Stomach (tissue), 8 donors: ENCODE measurements at regions not wholly inside any gene's neighbourhood (a gene's known extent, or its start where the extent isn't known, plus 50 kb on each side); places are given as distances from the start of the nearest gene placed in this dataset.

Experiments used
- DNase-seq, 2 donors: peaks; one replicate each; pipeline versions ENCODE4 v3.0.0 to v3.0.0-alpha.2; 2013 to 2019
- H3K27ac ChIP-seq, 5 donors: fragments of 200-600 bp in 4 of 5; sonication (generic) in 4 of 5; one replicate each; pipeline ENCODE4 v1.5.1; 2013 to 2019; ENCODE audit warnings: mild to moderate bottlenecking in 1 of 5, moderate library complexity in 1 of 5
- H3K27me3 ChIP-seq, 3 donors: fragments of 200-600 bp; sonication (generic); one replicate each; pipeline ENCODE4 v1.5.1; 2017 to 2019; ENCODE audit warnings: mixed run types in 1 of 3
- H3K36me3 ChIP-seq, 4 donors: fragments of 200-600 bp; sonication (generic); 1 replicate in 3 of 4; 2 replicates in 1 of 4; pipeline ENCODE4 v1.5.1; 2016 to 2019
- H3K4me1 ChIP-seq, 4 donors: fragments of 200-600 bp; sonication (generic); one replicate each; pipeline ENCODE4 v1.5.1; 2016 to 2019
- H3K4me3 ChIP-seq, 4 donors: fragments of 200-600 bp; sonication (generic) in 3 of 4; one replicate each; pipeline ENCODE4 v1.5.1; 2016 to 2019; ENCODE audit warnings: mild to moderate bottlenecking in 1 of 4
- H3K9me3 ChIP-seq, 4 donors: fragments of 200-600 bp; sonication (generic); one replicate each; pipeline ENCODE4 v1.5.1; 2016 to 2019
- EP300 ChIP-seq: sonication (generic); formaldehyde crosslinking; IDR thresholded peaks from one replicate; pipeline ENCODE4 v1.6.1; 2017; ENCODE audit warnings: antibody characterized with exemption
- POLR2A ChIP-seq, 4 donors: fragments of 450-650 bp; IDR thresholded peaks; one replicate each; pipeline ENCODE4 v1.6.1; 2016; ENCODE audit warnings: antibody characterized with exemption in 4 of 4, control low read depth in 2 of 4, mild to moderate bottlenecking in 1 of 4, moderate library complexity in 1 of 4
- POLR2AphosphoS5 ChIP-seq, 3 donors: sonication (generic); formaldehyde crosslinking; IDR thresholded peaks; one replicate each; pipeline ENCODE4 v1.6.1; 2016; ENCODE audit warnings: antibody characterized with exemption in 3 of 3
- WGBS, 5 donors: extraction: QIAGEN DNeasy Blood & Tissue Kit in 3 of 5; methylation state at CpG; one replicate each; pipeline versions ENCODE4 v1.1.5 to v1.1.7; 2013 to 2018; 5-methylcytosine and 5-hydroxymethylcytosine counted together
- intact Hi-C: fragments of 100-400 bp; cut with DNase I; formaldehyde crosslinking; loops from one replicate; pipeline ENCODE4 v1.15.1; 2023; ENCODE audit warnings: low total_unique reads
- TF ChIP-seq, protein P1 (sequence below), 7 experiments: fragments of 450-650 bp in 4 of 7; fragments of 200-600 bp in 3 of 7; sonication (generic) in 3 of 7; IDR thresholded peaks; one replicate each; pipeline ENCODE4 v1.5.1; 2016 to 2019; ENCODE audit warnings: antibody characterized with exemption in 7 of 7, control low read depth in 2 of 7, mild to moderate bottlenecking in 1 of 7
- donor health status: healthy with polysubstance abuse.
- donor health status: Bipolar disorder and iron deficiency.
- donor health status: healthy.

DNA sequence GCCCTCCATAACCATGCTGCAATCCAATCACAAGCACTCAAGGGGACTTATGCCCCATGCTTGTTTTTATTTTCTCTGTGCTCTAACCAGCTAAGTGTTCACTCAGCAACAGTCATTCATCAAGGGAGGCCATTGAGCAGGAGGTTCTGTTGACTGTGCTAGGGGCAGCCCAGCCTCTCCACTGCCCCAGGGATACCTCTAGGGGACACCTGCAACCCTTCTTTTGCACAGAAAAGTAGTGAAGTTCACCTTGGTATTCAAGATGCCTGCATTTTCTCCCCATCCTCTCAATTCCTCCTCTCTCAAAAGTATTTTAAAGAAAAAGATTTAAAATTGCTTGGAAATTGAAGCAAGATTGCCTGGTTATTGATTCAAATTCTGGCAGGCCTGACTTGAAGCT, 124.7 kb upstream of the GNAO1 start:
- no peak for DNase-seq
- H3K27ac ChIP-seq = no peak overlapping the region
- H3K4me3 ChIP-seq = no peak overlapping the region
- TF ChIP-seq, protein P1, sequence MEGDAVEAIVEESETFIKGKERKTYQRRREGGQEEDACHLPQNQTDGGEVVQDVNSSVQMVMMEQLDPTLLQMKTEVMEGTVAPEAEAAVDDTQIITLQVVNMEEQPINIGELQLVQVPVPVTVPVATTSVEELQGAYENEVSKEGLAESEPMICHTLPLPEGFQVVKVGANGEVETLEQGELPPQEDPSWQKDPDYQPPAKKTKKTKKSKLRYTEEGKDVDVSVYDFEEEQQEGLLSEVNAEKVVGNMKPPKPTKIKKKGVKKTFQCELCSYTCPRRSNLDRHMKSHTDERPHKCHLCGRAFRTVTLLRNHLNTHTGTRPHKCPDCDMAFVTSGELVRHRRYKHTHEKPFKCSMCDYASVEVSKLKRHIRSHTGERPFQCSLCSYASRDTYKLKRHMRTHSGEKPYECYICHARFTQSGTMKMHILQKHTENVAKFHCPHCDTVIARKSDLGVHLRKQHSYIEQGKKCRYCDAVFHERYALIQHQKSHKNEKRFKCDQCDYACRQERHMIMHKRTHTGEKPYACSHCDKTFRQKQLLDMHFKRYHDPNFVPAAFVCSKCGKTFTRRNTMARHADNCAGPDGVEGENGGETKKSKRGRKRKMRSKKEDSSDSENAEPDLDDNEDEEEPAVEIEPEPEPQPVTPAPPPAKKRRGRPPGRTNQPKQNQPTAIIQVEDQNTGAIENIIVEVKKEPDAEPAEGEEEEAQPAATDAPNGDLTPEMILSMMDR (IDR thresholded peaks at IDR 0.05) = no peak
- TF ChIP-seq POLR2A (IDR thresholded peaks at IDR 0.05) (no peak), POLR2AphosphoS5 (IDR thresholded peaks at IDR 0.05) (no peak), EP300 (no peak)
- no peaks in the 10 kb centered on the region for H3K4me1 ChIP-seq
- no peaks in the 10 kb centered on the region for H3K36me3 ChIP-seq
- peaks cover 0 to 3% (median 0%) of the 10 kb centered on the region in 3 donors for H3K27me3 ChIP-seq
- intact Hi-C loops = no loop called here
- H3K9me3 ChIP-seq = no peaks in the 10 kb centered on the region

DNA sequence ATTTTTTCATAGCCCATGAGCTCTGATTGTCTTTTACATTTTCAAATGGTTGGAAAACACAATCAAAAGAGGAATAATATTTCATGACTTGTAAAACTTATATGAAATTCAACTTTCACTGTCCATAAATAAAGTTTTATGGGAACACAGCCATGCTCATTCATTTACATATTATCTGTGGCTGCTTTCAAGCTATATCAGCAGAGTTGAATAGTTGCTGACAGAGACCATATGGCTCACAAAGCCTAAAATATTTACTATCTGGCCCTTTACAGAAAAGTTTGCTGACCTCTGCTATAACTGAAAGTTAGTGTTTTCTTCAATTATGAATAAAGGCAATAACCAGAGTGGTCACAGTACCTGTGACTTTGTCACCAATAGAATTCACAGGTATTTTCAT, 128.2 kb upstream of the GNAO1 start:
- intact Hi-C loops = no loop called here
- Histone ChIP-seq H3K4me1 (no peaks in the 10 kb centered on the region), H3K27me3 (peaks cover 0 to 3% (median 0%) of the 10 kb centered on the region in 3 donors), H3K27ac (no peak overlapping the region), H3K36me3 (no peaks in the 10 kb centered on the region), H3K9me3 (no peaks in the 10 kb centered on the region), H3K4me3 (no peak overlapping the region)
- no peak for TF ChIP-seq POLR2A (IDR thresholded peaks at IDR 0.05)
- TF ChIP-seq EP300 = no peak
- TF ChIP-seq, protein P1 (IDR thresholded peaks at IDR 0.05) = no peak
- TF ChIP-seq POLR2AphosphoS5 (IDR thresholded peaks at IDR 0.05) = no peak
- DNase-seq = no peak

DNA sequence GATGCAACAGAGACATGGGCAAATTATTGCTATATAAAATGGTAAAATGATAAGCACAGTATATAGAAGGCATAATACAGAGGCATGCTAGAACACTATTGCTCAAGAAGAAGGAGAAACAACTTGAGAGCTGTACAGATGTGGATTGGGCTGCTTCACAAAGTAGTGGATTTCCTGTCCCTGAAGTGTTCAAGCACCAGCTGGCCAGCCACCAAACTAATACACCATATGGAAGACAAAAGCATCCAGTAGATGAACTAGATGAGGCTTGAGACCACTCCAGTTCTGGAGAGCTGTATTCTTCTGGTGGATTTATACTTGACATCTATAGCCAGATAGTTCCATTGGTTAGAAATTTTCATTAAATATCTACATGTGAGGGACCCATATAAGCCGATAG, 134.1 kb upstream of the GNAO1 start:
- Histone ChIP-seq H3K27ac (no peak overlapping the region), H3K9me3 (no peaks in the 10 kb centered on the region), H3K27me3 (peaks cover 0 to 6% (median 0%) of the 10 kb centered on the region in 3 donors), H3K36me3 (no peaks in the 10 kb centered on the region), H3K4me3 (no peak overlapping the region), H3K4me1 (no peaks in the 10 kb centered on the region)
- 73 to 89% (median 85%) methylated on average over 1 of the region's 1 CpG for WGBS, 5 donors
- no peak for TF ChIP-seq POLR2AphosphoS5 (IDR thresholded peaks at IDR 0.05)
- TF ChIP-seq EP300 = no peak
- TF ChIP-seq, protein P1 (IDR thresholded peaks at IDR 0.05) = no peak
- no peak for TF ChIP-seq POLR2A (IDR thresholded peaks at IDR 0.05)
- intact Hi-C loops = no loop called here
- peak in 1 of 2 donors; percentile 8 for DNase-seq

DNA sequence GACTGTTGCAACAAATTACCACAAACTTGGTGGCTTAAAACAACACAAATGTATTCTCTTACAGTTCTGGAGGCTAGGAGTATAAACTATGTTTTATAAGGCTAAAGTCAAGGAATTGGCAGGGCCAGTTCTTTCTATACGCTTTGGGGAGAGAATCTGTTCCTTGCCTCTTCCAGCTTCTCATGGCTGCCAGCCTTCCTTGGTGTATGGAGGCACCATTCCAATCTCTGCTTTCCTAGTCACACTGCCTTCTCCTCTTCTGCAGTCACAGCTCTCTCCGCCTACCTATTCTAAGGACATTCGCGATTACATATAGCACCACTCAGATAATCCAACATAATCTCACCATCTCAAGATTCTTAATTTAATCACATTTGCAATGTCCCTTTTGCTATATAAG, 140.4 kb upstream of the GNAO1 start:
- TF ChIP-seq POLR2AphosphoS5 (IDR thresholded peaks at IDR 0.05) (no peak), POLR2A (IDR thresholded peaks at IDR 0.05) (no peak), EP300 (no peak)
- TF ChIP-seq, protein P1 (IDR thresholded peaks at IDR 0.05) = no peak
- Histone ChIP-seq H3K4me3 (no peak overlapping the region), H3K9me3 (no peaks in the 10 kb centered on the region), H3K27me3 (peaks cover 0 to 6% (median 0%) of the 10 kb centered on the region in 3 donors), H3K36me3 (no peaks in the 10 kb centered on the region), H3K27ac (no peak overlapping the region), H3K4me1 (no peaks in the 10 kb centered on the region)
- 96 to 98% (median 96%) methylated on average over 4 of the region's 4 CpGs for WGBS, 5 donors
- DNase-seq = no peak
- intact Hi-C loops = no loop called here
